Tibial artery (tissue), 4 donors: ENCODE measurements at regions not wholly inside any gene's neighbourhood (a gene's known extent, or its start where the extent isn't known, plus 50 kb on each side); places are given as distances from the start of the nearest gene placed in this dataset.

ENCODE experiments used
- DNase-seq, 2 donors: peaks; one replicate each; pipeline ENCODE4 v3.0.0-alpha.2; 2019
- H3K27ac ChIP-seq, 2 donors: fragments of 200-600 bp; sonication (generic) in 1 of 2; 1 replicate in 1 of 2; 2 replicates in 1 of 2; pipeline ENCODE4 v1.5.1; 2018 to 2019; ENCODE audit warnings: mild to moderate bottlenecking in 1 of 2
- H3K27me3 ChIP-seq, 2 donors: fragments of 200-600 bp; sonication (generic) in 1 of 2; one replicate each; pipeline versions ENCODE4 v1.5.1 to v1.6.0; 2016 to 2019
- H3K36me3 ChIP-seq, 3 donors: fragments of 200-600 bp; sonication (generic) in 2 of 3; one replicate each; pipeline ENCODE4 v1.5.1; 2016 to 2019; ENCODE audit warnings: mild to moderate bottlenecking in 2 of 3
- H3K4me1 ChIP-seq, 4 donors: fragments of 200-600 bp; sonication (generic) in 2 of 4; 1 replicate in 3 of 4; 2 replicates in 1 of 4; pipeline ENCODE4 v1.5.1; 2016 to 2019
- H3K4me3 ChIP-seq, 2 donors: fragments of 200-600 bp; sonication (generic) in 1 of 2; 1 replicate in 1 of 2; 2 replicates in 1 of 2; pipeline ENCODE4 v1.5.1; 2018 to 2019; ENCODE audit warnings: mild to moderate bottlenecking in 2 of 2
- H3K9me3 ChIP-seq, 3 donors: fragments of 200-600 bp; sonication (generic) in 1 of 3; one replicate each; pipeline ENCODE4 v1.5.1; 2016 to 2019
- CTCF ChIP-seq, 2 experiments: fragments of 200-600 bp in 1 of 2; fragments of 450-650 bp in 1 of 2; IDR thresholded peaks; one replicate each; pipeline ENCODE4 v1.5.1; 2017 to 2019; ENCODE audit warnings: antibody characterized with exemption in 2 of 2, mild to moderate bottlenecking in 1 of 2, moderate library complexity in 1 of 2
- intact Hi-C: fragments of 100-400 bp; cut with DNase I; formaldehyde crosslinking; loops from one replicate; pipeline ENCODE4 v1.15.0; 2023; ENCODE audit warnings: low total_unique reads

- intact Hi-C loops, result no loop called here
- DNase-seq, result no peak
- Histone ChIP-seq H3K4me3 (no peak overlapping the region), H3K36me3 (no peaks in the 10 kb centered on the region), H3K9me3 (no peaks in the 10 kb centered on the region), H3K4me1 (no peaks in the 10 kb centered on the region), H3K27ac (no peak overlapping the region), H3K27me3 (no peaks in the 10 kb centered on the region)
- no peak for TF ChIP-seq CTCF (IDR thresholded peaks at IDR 0.05)
Measured at GRCh38 chr1:219422811-219423598, 189.9 kb downstream of the ZC3H11B start.

GRCh38 chr1:219420913-219421312 lies 192.0 kb downstream of the ZC3H11B start:
- H3K9me3 ChIP-seq, result no peaks in the 10 kb centered on the region
- intact Hi-C loops, result no loop called here

DNA sequence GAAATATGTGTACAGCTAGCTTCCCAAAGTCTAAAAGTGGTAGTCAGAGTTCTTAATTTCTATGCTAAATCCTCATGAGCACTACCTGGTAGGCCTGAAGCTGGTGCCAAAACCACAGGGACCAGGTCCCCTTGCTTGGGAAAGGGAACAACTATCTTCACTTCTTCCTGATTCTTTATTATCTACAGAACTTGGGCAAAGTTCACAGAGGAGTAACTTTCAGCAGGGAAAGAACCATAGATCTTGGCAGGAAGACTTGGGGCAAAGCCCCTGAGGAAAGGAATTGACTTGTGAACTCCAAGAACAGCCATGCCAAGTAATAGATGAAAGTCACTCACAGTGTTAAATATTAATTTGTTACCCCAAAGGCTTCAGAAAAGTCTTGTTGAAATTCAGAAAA lies 193.0 kb downstream of the ZC3H11B start:
- Histone ChIP-seq H3K4me1 (no peaks in the 10 kb centered on the region), H3K27ac (no peak overlapping the region), H3K9me3 (no peaks in the 10 kb centered on the region), H3K27me3 (no peaks in the 10 kb centered on the region), H3K36me3 (no peaks in the 10 kb centered on the region), H3K4me3 (no peak overlapping the region)
- TF ChIP-seq CTCF (IDR thresholded peaks at IDR 0.05), result no peak
- DNase-seq, result no peak
- intact Hi-C loops, result loop anchor here (10.0 kb wide), 1 partner anchor 1085 kb away; no protein-coding TSS in a partner anchor

More at GRCh38 chr1:219420913-219421312, 192.0 kb downstream of the ZC3H11B start:
- TF ChIP-seq CTCF (IDR thresholded peaks at IDR 0.05), result no peak
- no peak overlapping the region for H3K27ac ChIP-seq
- no peaks in the 10 kb centered on the region for H3K27me3 ChIP-seq
- H3K36me3 ChIP-seq, result no peaks in the 10 kb centered on the region
- no peak for DNase-seq
- H3K4me1 ChIP-seq, result no peaks in the 10 kb centered on the region
- H3K4me3 ChIP-seq, result no peak overlapping the region

DNA sequence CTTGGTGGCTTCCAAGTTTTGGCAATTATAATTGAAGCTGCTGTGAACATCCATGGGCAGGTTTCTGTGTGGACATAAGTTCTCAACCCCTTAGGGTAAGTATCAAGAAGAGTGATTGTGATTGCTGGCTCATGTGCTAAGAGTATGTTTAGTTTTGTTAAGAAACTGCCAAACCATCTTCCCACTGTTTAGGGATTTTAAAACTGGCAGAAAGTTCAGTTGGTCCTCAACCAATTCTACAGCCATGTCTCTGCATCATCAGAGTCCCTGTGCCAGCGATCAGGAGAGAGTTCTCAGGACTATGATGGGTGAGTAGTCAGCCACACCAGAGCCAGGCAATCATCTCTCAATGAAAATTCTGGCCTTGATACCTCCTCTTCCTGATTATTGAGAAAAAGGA lies 193.8 kb downstream of the ZC3H11B start:
- H3K9me3 ChIP-seq, result no peaks in the 10 kb centered on the region
- no peaks in the 10 kb centered on the region for H3K27me3 ChIP-seq
- no peaks in the 10 kb centered on the region for H3K36me3 ChIP-seq
- H3K4me1 ChIP-seq, result no peaks in the 10 kb centered on the region
- H3K27ac ChIP-seq, result no peak overlapping the region
- no peak for TF ChIP-seq CTCF (IDR thresholded peaks at IDR 0.05)
- intact Hi-C loops, result loop anchor here (10.0 kb wide), 1 partner anchor 1084 kb away; no protein-coding TSS in a partner anchor
- no peak overlapping the region for H3K4me3 ChIP-seq
- no peak for DNase-seq

DNA sequence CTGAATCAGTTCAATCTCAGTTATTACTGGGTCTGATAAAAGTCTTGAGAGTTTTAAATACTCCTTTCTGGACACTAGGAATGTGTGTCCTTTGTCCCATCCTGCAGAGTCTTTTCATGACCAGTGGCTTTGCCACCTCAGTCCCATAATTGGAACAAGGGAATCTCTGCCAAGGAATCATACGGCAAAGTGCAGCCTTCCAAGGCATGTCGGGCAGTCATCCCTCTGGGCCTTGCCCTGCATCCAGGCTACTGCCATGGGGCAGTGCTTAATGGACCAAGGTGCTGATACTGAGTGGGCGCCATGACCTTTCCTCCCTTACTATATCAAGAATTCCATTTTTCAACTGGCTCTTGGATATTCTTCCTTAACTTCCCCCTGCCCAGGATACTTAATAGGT lies 195.3 kb downstream of the ZC3H11B start:
- H3K9me3 ChIP-seq, result no peaks in the 10 kb centered on the region
- H3K4me3 ChIP-seq, result no peak overlapping the region
- H3K27ac ChIP-seq, result no peak overlapping the region
- H3K36me3 ChIP-seq, result no peaks in the 10 kb centered on the region
- no peaks in the 10 kb centered on the region for H3K27me3 ChIP-seq
- no peak for DNase-seq
- no peak for TF ChIP-seq CTCF (IDR thresholded peaks at IDR 0.05)
- H3K4me1 ChIP-seq, result no peaks in the 10 kb centered on the region
- intact Hi-C loops, result loop anchor here (10.0 kb wide), 1 partner anchor 1083 kb away; no protein-coding TSS in a partner anchor
